ENCODE measurements at regions not wholly inside any gene's neighbourhood (a gene's known extent, or its start where the extent isn't known, plus 50 kb on each side); places are given as distances from the start of the nearest gene placed in this dataset.

GRCh38 chr5:158398360-158399201 lies 539.6 kb upstream of the CLINT1 start:
- ChIA-PET POLR2A (ENCODE audit: unreplicated experiment) (no interaction called here), CTCF (no interaction called here)
- no peaks in the 10 kb centered on the region for H3K27me3 ChIP-seq (ENCODE audit: insufficient read depth, low read depth)
- H3F3A ChIP-seq (ENCODE audit: insufficient read depth, low read depth), result no peaks in the 10 kb centered on the region
- no peaks in the 10 kb centered on the region for H3K9me2 ChIP-seq (ENCODE audit: insufficient read depth)
- intact Hi-C loops (cut with micrococcal nuclease; ENCODE audit: unreplicated experiment), result no loop called here
- no peak for TF ChIP-seq CTCF (conservative IDR thresholded peaks at IDR 0.05)
- TF ChIP-seq EZH2 (IDR thresholded peaks at IDR 0.05; ENCODE audit: low read depth), result no peak
- no peaks in the 10 kb centered on the region for H4K20me1 ChIP-seq (ENCODE audit: insufficient read depth)
- BruUV-seq (replicated peaks), result no TSS peak
- H3K27ac ChIP-seq, result no peak overlapping the region
- no peak overlapping the region for H3K4me2 ChIP-seq
- no peaks in the 10 kb centered on the region for H3K79me2 ChIP-seq (ENCODE audit: low read depth)
- H3K36me3 ChIP-seq (ENCODE audit: low read depth), result no peaks in the 10 kb centered on the region
- DNase-seq, result no peak
- no peak overlapping the region for H3K4me3 ChIP-seq
- no peaks in the 10 kb centered on the region for H3K4me1 ChIP-seq (replicated peaks; ENCODE audit: insufficient read depth)
- no peaks in the 10 kb centered on the region for H3K9me3 ChIP-seq (ENCODE audit: insufficient read depth, low read depth)
- no peak overlapping the region for H2AFZ ChIP-seq

- POLR2A ChIA-PET (ENCODE audit: unreplicated experiment), result no interaction called here
- H4K20me1 ChIP-seq (ENCODE audit: insufficient read depth), result no peaks in the 10 kb centered on the region
- no peaks in the 10 kb centered on the region for H3K36me3 ChIP-seq (ENCODE audit: low read depth)
- TF ChIP-seq EZH2 (IDR thresholded peaks at IDR 0.05; ENCODE audit: low read depth) (no peak), CTCF (conservative IDR thresholded peaks at IDR 0.05) (no peak)
- CTCF ChIA-PET, result no interaction called here
- no peaks in the 10 kb centered on the region for H3K9me3 ChIP-seq (ENCODE audit: insufficient read depth, low read depth)
- H3K27me3 ChIP-seq (ENCODE audit: insufficient read depth, low read depth), result no peaks in the 10 kb centered on the region
- H3K79me2 ChIP-seq (ENCODE audit: low read depth), result no peaks in the 10 kb centered on the region
- no TSS peak for BruUV-seq (replicated peaks)
- no peak overlapping the region for H2AFZ ChIP-seq
- H3K4me1 ChIP-seq (replicated peaks; ENCODE audit: insufficient read depth), result no peaks in the 10 kb centered on the region
- no peak overlapping the region for H3K27ac ChIP-seq
- no peaks in the 10 kb centered on the region for H3K9me2 ChIP-seq (ENCODE audit: insufficient read depth)
- DNase-seq, result no peak
- no peaks in the 10 kb centered on the region for H3F3A ChIP-seq (ENCODE audit: insufficient read depth, low read depth)
- intact Hi-C loops (cut with micrococcal nuclease; ENCODE audit: unreplicated experiment), result no loop called here
- H3K4me3 ChIP-seq, result no peak overlapping the region
- no peak overlapping the region for H3K4me2 ChIP-seq
Observed at GRCh38 chr5:158397278-158397677, 538.3 kb upstream of the CLINT1 start.

- H3F3A ChIP-seq (ENCODE audit: insufficient read depth, low read depth), result no peaks in the 10 kb centered on the region
- no peaks in the 10 kb centered on the region for H3K36me3 ChIP-seq (ENCODE audit: low read depth)
- H3K4me1 ChIP-seq (replicated peaks; ENCODE audit: insufficient read depth), result no peaks in the 10 kb centered on the region
- H3K4me3 ChIP-seq, result no peak overlapping the region
- H3K4me2 ChIP-seq, result no peak overlapping the region
- no peaks in the 10 kb centered on the region for H3K79me2 ChIP-seq (ENCODE audit: low read depth)
- no peaks in the 10 kb centered on the region for H3K27me3 ChIP-seq (ENCODE audit: insufficient read depth, low read depth)
- H4K20me1 ChIP-seq (ENCODE audit: insufficient read depth), result no peaks in the 10 kb centered on the region
- POLR2A ChIA-PET (ENCODE audit: unreplicated experiment), result no interaction called here
- H3K27ac ChIP-seq, result no peak overlapping the region
- intact Hi-C loops (cut with micrococcal nuclease; ENCODE audit: unreplicated experiment), result no loop called here
- no peaks in the 10 kb centered on the region for H3K9me2 ChIP-seq (ENCODE audit: insufficient read depth)
- BruUV-seq (replicated peaks), result no TSS peak
- DNase-seq, result no peak
- no peaks in the 10 kb centered on the region for H3K9me3 ChIP-seq (ENCODE audit: insufficient read depth, low read depth)
- CTCF ChIA-PET, result no interaction called here
- H2AFZ ChIP-seq, result no peak overlapping the region
- TF ChIP-seq EZH2 (IDR thresholded peaks at IDR 0.05; ENCODE audit: low read depth) (no peak), CTCF (conservative IDR thresholded peaks at IDR 0.05) (no peak)
Observed at GRCh38 chr5:158394102-158394501, 535.2 kb upstream of the CLINT1 start.
